HEK293T (cell line): ENCODE measurements at regions not wholly inside any gene's neighbourhood (a gene's known extent, or its start where the extent isn't known, plus 50 kb on each side); places are given as distances from the start of the nearest gene placed in this dataset.

Experiments used
- BHLHE40 ChIP-seq: fragments of 450-650 bp; IDR thresholded peaks from 2 replicates; pipeline ENCODE4 v1.6.1; 2016; ENCODE audit warnings: mild to moderate bottlenecking, moderate library complexity, borderline replicate concordance
- CTBP1 ChIP-seq: fragments of 450-650 bp; IDR thresholded peaks from 2 replicates; pipeline ENCODE4 v1.6.1; 2016; ENCODE audit warnings: borderline replicate concordance
- FOXA1 ChIP-seq: fragments of 450-650 bp; IDR thresholded peaks from 2 replicates; pipeline ENCODE4 v1.6.1; 2016; ENCODE audit warnings: mild to moderate bottlenecking
- FOXM1 ChIP-seq: fragments of 450-650 bp; IDR thresholded peaks from 2 replicates; pipeline ENCODE4 v1.6.1; 2017; ENCODE audit warnings: mild to moderate bottlenecking, borderline replicate concordance
- L3MBTL2 ChIP-seq: fragments of 450-650 bp; conservative IDR thresholded peaks from 2 replicates; pipeline ENCODE4 v1.6.1; 2016; ENCODE audit warnings: mild to moderate bottlenecking
- NFRKB ChIP-seq: fragments of 450-650 bp; IDR thresholded peaks from 2 replicates; pipeline ENCODE4 v1.6.1; 2016; ENCODE audit warnings: mild to moderate bottlenecking, moderate library complexity
- SP1 ChIP-seq: fragments of 450-650 bp; IDR thresholded peaks from 2 replicates; pipeline ENCODE4 v1.6.1; 2017
- SUZ12 ChIP-seq: fragments of 450-650 bp; IDR thresholded peaks from 2 replicates; pipeline ENCODE4 v1.6.1; 2016; ENCODE audit warnings: mild to moderate bottlenecking

- TF ChIP-seq BHLHE40: no peak
- no peak for TF ChIP-seq SP1
- no peak for TF ChIP-seq CTBP1
- no peak for TF ChIP-seq FOXA1
- TF ChIP-seq NFRKB: no peak
- TF ChIP-seq FOXM1: no peak
- no peak for TF ChIP-seq SUZ12
- TF ChIP-seq L3MBTL2: no peak
Observed at GRCh38 chr6:79861023-79861422, 86.3 kb downstream of the ELOVL4 start.
